ENCODE measurements at regions not wholly inside any gene's neighbourhood (a gene's known extent, or its start where the extent isn't known, plus 50 kb on each side); places are given as distances from the start of the nearest gene placed in this dataset.

GRCh38 chr1:244157731-244158438 is 106.8 kb downstream of the ZBTB18 start:
- DNase-seq, result no peak

DNA sequence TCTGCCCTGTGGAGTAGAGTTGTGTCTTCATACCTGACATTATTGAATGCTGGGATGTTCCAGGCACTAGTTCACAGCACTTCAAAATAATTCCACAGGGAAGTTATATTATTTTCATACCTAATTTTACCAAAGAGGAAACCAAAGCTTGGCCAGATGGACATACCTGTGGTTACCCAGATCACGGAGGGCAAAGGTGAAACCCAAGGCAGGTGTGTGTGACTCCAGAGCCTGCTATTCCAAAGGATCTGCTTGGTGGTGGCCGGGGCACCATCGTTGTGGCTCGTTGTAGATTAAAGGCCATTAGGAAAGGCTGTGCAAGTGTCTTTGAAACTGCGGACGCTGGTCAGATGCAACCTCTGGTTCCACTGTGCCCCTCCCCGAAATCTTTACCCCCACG is 108.6 kb downstream of the ZBTB18 start:
- no peak for DNase-seq

DNA sequence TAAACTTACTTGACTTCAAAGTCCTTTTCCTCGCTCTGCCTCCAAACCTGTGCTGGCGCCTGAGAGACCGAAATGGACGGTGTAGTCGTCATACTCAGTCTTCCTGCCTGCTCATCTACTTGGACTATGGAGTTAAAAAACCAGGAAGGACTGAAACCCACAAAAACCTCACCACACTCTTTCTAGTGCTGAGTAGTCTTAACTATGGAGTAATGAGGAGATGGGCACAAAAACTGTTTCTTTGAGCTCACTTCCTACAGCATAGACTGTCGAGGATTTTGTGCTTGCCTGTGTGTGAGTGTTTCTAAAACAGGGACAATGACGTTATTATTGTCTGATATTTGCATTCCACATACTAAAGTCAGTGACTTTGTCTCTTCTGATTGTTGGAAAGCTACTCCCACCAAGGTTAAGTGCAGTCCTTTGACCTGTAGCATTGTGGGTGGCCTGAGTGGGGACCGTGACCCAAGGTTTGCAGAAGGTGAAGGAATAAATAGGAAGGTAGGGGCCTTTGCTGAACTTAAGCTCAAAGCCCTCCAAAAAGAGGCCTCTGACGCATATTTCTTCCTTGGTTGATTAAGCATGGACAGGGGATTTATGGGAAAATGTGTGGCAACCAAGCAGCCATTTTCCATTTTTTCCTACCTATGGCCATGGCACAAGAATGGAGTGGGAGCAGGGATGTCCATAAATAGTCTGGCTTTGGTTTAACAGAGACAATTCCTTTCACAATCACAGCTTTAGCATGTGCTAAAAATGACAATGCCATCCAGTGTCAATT is 109.6 kb downstream of the ZBTB18 start:
- DNase-seq, result no peak

GRCh38 chr1:244161236-244161510 is 110.1 kb downstream of the ZBTB18 start:
- DNase-seq, result no peak

- DNase-seq, result no peak
Measured at GRCh38 chr1:244162786-244163530, 111.9 kb downstream of the ZBTB18 start.

DNA sequence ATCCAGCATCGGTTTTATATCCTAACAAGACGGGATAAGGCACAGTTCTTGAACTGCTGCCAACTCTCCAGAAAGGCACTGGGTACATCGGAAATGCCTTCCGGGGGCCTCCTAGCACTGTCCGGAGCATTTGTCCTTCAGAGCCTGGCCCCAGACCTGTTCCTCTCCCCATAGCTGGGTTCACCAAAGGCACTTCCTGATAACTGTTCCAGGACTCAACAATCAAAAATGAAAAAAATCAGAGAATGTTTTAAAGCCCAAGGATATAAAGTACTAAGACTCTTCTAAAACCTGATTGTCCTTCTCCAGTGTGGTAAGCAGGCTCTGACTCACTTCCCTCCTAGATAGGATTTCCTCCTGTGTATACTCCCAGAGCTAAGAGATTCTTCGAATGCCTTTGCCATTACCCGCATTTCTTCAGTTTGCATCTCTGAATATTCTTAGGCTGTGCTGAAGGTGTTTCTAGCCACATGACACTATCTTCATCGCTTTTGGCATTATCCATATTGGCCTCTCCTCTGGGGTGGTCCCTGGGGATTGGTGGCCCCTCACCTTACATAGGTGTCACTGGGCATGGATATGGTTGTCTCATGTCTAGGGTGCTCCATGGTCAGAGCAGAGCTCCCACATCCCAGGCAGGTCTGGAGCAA is 112.9 kb downstream of the ZBTB18 start:
- DNase-seq, result no peak

DNA sequence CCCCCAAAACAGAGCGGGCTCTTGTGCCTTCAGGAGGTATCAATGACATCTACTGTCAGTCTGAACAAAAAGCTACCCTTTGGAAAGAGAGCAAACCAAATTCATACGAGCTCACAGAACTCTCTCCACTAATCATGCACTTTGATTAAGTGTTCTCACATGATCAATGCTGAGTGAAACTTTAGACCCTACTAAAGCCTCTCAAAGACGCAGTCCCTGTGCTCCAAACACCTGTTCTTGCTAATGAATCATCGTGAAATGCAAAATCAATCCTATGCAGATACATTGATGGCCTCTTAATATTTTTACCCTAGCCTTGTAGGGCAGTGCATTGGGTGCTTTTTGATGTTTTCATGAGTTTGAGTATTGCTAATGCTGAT is 113.4 kb downstream of the ZBTB18 start:
- no peak for DNase-seq

DNA sequence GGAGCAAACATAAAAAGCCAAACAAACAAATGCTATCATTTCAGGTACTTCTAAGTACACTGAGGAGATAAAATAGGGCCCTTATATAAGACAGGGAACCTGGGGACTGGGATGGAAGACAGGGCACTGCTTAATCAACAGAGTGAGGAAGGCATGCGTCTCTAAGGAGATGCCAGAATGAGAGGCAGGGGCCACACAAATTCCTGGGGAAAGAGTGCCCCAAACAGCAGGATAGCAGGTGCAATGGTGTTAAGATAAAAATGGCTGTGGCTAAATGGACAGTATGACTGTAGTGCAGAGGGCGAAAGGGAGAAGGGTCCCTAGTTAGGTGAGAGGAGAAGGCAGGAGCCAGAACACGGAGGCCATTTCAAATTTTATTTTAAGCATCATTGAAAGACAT is 113.9 kb downstream of the ZBTB18 start:
- DNase-seq, result no peak

DNA sequence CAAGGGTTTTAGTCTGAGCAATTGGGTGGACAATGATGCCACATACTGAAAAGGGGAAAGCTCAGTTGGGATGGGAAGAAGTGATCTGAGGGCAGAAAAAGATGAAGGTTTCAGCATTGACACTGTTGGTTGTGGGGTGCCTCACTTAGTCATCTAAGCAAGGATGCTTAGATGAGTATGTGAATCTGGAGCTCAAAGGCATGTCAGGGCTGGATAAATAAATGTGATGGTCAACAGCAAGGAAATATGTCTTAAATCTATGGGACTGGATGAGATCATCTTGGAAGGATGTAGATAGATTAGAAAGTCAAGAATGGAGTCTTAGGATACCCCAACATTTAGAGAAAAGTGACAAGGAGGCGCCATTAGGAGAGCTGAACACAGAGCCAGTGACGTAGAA is 114.6 kb downstream of the ZBTB18 start:
- no peak for DNase-seq

DNA sequence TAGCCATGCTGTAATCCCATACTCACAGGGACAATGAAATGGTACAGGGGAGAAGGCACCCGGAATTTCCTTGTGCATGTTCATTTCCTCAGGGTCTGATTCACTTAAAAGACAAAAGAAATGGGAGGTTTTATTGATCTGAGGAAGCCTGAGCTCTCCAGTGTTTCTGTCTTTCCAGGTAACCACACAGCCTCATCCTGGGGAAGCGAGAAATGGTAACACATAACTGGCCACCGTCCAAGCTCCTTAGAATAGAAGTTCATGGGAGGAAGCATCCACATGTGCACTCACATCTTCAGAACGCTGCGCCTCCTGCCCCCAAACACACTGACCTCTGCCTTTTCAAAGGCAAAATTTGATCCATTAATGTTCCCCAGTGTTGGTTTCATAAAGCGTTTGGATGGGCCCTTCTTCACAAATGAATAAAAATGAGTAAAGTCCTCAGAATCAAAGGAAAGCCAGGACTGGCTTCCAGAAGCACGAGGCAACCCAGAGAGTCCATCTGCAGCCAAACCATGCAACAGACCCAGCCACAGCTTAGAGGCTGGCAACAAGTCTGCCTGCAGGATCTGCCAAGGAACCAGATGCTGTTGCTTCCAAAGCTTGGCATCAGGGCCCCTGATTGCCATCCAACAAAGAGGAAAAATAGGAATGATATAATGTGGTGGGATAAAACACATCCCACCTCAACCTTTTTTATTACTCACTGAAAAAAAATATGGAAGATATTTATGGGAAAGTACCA is 120.3 kb downstream of the ZBTB18 start:
- DNase-seq, result no peak

GRCh38 chr1:244173240-244173639 is 122.2 kb downstream of the ZBTB18 start:
- DNase-seq, result no peak

DNA sequence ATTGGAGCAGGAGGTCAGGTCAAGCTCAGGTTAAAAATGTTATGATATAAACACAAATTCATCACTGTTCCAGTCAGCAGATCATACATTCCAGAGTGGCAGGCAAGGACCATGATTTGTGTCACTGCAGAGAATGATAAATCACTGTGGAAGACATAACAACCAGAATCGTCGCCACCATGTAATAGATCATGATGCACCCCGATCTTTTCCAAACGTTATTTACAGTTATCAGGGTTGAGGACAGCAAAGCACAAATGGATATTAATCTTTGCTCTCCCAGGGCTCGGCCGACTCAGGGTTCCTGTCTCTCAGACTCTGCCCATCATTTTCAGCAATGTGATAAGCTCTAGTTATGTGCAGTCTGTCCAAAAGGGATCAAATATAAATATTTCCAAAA is 122.7 kb downstream of the ZBTB18 start:
- no peak for DNase-seq

DNA sequence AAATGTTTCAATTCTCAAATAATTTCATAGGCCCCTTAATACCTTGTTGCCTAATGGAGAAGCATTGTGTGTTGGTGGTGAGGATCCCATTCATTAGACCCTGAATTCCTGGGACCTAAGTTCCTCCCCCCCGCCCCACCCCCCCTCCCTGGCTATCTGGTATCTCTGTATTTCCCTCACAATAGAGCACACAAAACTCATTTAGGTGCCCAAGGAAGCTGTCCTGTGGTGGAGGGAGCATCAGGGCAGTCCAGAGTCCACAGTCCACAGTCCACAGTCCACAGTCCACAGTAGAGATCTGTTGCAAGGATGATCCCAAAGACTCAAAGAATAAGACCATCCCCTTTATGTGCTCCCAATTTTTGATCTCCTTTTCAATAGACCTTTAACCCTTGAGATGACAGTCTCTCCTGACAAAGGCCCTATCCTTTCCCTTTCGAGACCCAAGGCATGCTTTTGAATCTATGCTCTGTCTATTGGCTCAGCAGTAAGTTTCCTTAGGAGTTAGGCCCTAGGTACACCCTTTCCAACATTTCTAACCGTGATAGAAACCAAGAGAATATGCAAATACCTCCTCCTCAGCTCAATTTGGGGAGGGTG is 123.9 kb downstream of the ZBTB18 start:
- no peak for DNase-seq

DNA sequence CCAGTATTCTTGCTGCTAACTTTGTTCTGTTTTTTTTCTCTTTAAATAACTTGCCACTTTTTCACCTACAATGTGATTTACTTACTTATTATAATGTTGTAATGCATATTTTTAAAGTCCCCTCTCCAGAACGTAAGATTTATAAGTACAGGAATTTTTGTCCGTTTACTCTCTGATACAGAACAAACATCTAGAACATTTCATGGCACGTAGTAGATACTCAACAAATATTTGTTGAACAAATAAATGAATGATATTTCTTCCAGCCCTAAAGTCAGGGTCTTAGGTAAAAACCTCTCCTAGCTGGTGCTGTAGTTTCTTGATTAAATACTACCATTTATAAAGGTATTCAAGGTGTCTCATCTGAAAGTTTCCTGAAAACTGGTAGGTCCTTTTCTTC is 125.1 kb downstream of the ZBTB18 start:
- DNase-seq, result no peak

GRCh38 chr1:244180256-244180655 is 129.2 kb downstream of the ZBTB18 start:
- DNase-seq, result no peak

DNA sequence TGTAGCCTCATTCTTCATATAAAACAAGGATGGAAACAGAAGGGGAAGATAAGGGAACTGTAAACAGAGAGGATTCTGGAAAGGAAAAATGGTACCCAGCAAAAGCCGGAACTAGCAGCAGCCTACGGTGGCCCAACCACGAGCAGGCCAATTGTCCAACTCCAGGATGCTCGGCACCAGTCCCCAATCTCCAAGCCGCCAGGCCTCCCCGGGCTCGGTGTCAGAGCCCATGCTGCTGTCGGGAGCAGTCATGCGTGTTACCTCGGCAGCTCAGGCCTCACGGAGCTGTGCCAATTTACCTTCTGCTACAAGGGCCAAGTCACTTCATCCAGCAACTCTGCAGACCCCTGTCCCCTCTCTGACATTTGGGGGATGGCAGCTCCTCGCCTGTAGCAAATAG is 130.8 kb downstream of the ZBTB18 start:
- DNase-seq, result no peak

DNA sequence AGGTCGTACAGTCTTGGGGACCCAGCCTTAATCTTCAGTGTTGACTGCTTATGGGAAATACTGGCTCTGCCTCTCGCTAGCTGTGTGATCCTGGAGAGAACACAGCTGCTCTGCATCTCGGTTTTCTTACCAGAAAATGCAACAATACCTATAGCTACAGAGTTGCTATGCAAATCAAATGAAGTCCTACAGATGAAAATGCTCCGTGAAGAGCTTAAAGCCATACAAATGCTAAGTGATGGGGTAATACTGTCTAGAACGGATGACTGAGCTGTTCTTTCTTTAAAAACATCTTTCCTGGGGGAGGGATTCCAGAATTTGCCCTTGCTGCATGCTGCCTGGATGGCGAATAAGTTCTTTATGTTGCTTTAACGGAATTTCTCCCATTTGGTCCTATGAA is 132.0 kb downstream of the ZBTB18 start:
- DNase-seq, result no peak

DNA sequence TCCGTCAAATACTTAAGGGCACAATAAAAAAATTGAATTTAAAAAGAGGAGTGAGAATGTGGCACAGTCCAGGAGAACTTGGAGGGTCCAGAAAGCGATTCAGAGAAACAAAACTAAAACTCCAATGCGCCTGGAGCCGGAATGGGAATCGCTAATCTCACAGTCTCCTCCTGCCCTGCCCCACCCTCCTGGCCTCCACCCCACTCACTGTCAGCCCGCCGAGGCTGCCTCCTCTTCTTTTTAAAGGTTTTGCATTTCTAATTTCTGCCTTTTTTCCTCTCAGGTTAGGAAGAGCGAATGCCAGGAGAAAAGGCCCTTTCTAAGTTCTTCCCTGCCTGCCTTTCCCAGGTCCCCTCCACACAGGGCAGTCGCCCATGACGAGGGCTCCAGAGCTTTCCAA is 135.3 kb downstream of the ZBTB18 start:
- no peak for DNase-seq

DNA sequence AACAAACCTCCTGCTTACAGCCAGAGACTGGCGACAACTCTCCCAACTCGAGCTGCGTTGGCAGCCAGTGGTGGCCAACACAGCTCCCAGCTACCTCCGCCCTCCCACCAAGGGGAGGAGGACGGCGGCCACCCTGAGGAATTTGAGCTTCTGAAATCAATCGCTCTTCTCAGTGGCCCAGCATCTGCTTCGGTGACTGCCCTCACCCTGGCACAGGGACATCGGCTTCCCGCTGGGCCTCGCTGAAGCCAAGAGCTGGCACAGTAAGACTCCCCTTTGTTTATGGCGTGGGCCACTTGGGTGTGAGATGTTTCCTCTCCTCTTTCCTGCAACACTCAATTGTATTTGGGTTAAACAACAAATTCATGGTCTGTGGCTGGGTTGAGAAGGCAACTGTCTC is 136.2 kb downstream of the ZBTB18 start:
- no peak for DNase-seq

DNA sequence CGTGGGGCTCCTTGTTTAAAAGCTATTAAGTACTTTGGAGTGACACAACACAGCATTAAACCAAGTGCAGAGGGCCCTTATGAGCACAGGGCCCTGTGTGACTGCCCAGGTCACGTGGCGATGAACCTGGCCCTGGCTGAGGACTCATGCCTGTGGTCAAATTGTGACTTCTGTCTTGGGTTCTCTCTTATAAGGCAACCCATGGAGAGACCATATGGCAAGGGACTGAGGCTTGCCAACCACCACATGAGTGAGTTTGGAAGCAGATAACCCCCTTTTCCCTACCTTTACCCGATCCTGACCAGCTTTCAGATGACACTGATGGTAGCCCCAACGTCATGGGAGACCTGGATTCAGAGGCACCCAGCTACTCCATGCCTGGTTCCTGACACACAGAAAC is 140.5 kb downstream of the ZBTB18 start:
- no peak for DNase-seq

DNA sequence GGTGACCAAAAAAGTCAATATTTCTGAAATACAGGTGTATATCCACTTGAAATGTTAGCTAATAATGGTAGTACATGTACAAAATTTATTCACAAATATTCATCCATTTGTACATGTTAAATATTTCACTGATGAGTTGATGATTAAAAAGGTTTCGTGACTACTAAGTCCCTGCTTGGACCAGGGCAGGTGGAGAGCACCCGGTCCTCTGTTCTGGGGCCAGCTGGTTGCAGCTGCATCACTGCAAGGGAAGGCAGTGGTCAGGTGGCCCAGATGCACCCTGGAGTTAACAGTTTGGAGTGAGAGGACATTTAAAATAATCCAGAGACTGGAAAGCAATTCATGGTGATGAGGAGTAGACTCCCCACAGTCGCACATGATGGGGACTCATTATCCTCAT is 141.2 kb downstream of the ZBTB18 start:
- DNase-seq, result no peak

- DNase-seq, result no peak
Measured at GRCh38 chr1:244196571-244197285, 145.6 kb downstream of the ZBTB18 start.

Measured in T-helper 1 cell (primary cell).